Pulmonary artery endothelial cell (primary cell): ENCODE measurements at regions not wholly inside any gene's neighbourhood (a gene's known extent, or its start where the extent isn't known, plus 50 kb on each side); places are given as distances from the start of the nearest gene placed in this dataset.

Experiments used
- DNase-seq: peaks from one replicate; pipeline ENCODE4 v3.0.0-alpha.2; 2011; ENCODE audit warnings: low read depth, low spot score

DNA sequence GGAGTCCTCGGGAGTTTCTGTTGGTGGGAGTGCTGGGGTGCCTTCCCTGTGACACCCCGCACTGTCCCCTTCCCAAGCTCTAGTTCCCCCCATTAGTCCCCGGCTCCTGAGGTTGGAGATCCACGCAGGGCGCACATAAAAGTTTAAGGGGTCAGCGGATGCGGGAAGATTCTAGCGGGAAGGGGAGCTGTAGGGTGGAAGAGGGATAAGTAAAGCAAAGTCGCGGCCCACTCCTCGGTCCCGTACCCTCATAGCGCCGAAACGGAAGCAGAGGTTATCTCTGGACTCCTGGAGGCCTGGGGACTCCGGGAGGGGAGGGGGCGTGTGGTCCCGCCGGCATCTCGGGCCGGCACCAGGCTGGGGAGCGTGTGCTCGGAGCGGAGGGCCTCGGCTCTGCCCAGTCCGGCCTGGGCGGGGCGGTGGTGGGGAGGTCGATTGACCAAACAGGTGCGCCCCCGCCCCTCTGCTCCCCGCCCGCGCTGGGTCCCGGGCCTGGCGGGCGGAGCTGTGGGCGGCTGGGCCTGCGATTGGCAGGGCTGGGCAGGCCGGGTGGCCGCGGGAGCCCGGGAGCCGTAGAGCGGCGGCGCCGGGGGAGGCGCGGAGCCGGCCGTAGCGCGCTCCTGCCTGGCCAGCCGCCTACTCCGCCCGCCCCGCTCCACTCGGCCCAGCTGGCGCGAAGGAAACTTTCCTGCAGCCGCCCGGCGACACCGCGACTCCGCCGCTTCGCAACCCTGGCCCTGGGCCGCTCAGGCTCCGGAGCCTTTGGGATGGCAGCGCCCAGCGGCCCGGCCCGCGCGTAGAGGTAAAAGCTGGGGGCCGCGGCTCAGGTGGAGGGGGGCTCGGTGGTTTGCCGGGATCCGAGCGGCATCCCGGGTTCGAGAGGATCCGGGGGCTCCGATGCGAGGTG lies 52.2 kb upstream of the DAB2IP start:
- no peak for DNase-seq

DNA sequence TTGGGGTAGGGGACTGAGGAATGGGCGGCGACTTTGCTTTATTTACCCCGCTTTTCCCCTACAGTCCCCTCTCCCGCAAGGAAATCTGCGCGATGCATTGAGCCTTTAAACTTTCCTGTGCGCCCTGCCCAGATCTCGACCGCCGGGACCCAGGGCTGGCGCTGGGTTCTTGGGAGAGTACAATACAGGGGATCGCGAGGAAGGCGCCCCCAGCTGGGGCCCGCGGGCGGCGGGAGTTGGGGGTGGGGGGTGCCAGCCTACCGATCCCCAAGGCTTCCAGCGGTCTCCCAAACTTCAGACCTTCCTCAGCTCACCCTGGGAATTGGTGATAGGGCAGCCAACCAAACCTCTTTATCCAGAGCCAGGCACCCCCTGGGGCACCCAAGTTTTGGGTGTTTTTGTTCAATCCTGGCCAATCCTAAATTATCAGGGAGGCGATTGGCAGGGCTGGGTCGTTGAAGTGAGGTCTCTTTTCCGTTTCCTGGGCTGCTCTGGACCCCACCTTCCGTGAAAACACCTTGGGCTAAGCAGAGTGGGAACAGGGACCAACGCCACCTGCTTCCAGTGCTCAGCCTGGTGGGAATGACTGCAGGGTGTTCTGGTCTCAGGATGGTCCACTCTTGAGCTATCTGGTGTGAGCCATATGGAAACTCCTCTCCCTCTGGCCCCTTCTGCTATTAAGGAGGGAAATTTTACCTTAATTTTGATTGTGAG lies 51.4 kb upstream of the DAB2IP start:
- no peak for DNase-seq

- no peak for DNase-seq
Observed at GRCh38 chr9:121601194-121601593, 50.2 kb upstream of the DAB2IP start.
